ENCODE measurements at regions not wholly inside any gene's neighbourhood (a gene's known extent, or its start where the extent isn't known, plus 50 kb on each side); places are given as distances from the start of the nearest gene placed in this dataset.

DNA sequence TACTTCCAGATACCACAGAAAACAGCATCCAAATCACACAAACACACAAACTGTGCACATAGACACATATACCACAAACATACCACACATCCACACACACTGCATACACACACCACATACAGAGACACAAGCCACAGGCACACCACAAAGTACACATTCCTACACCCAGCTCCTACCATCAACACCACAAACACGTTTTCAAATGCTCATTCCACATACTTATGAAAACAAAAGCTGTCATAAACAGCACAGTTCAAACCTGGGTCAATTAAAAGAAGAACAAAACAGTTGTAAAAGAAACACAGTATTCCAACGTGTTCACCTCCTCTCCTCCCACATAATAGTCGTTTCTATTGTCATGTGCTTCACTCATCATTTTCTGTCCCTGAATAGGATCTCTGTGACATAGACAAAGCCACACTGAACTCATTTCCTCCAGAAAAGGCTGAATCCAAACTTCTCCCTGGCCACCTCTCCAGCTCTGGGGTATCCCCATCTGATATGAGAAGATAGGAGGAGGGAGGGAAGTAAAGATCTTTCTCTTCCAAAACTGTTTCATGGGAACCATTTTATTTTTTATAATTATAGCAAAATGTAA, 89.2 kb downstream of the CXCL12 start:
- no peak overlapping the region for H3K4me3 ChIP-seq (ENCODE audit: control insufficient read depth, low read depth, low read length)
- TF ChIP-seq, protein P1, sequence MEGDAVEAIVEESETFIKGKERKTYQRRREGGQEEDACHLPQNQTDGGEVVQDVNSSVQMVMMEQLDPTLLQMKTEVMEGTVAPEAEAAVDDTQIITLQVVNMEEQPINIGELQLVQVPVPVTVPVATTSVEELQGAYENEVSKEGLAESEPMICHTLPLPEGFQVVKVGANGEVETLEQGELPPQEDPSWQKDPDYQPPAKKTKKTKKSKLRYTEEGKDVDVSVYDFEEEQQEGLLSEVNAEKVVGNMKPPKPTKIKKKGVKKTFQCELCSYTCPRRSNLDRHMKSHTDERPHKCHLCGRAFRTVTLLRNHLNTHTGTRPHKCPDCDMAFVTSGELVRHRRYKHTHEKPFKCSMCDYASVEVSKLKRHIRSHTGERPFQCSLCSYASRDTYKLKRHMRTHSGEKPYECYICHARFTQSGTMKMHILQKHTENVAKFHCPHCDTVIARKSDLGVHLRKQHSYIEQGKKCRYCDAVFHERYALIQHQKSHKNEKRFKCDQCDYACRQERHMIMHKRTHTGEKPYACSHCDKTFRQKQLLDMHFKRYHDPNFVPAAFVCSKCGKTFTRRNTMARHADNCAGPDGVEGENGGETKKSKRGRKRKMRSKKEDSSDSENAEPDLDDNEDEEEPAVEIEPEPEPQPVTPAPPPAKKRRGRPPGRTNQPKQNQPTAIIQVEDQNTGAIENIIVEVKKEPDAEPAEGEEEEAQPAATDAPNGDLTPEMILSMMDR (IDR thresholded peaks at IDR 0.05; ENCODE audit: control insufficient read depth, insufficient read depth, low read depth, low read length, missing control alignments): no peak
- DNase-seq (ENCODE audit: low read depth): no peak

DNA sequence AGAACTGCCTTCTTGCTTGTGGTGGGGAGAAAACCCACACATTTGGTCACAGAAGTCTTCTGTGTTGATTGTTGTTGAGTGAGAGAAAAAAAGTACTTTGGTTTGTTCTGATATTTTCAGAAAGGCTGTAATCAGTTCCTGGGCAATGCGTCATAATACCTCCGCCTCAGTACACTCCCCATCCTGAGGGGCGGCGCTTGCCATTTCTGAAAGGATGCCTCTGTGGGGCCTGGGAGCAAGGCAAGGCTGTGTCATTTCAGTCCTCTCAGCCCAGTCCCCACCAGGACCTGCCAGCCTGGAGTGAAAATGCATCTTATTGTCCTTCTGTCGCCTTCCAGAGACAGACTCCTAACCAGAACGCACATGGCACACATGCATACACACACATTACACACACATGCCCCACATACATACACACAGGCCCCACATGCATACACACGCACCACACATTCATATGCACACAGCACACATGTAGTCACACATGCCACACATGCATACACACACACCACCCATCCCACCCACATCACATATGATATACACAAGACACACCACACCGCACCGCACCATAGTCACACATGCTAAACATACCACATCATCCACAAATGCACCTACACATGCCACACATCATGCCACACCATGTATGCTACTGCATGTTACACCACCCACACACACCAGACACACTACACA, 90.0 kb downstream of the CXCL12 start:
- DNase-seq (ENCODE audit: low read depth): no peak
- TF ChIP-seq, protein P1 (IDR thresholded peaks at IDR 0.05; ENCODE audit: control insufficient read depth, insufficient read depth, low read depth, low read length, missing control alignments): no peak
- no peak overlapping the region for H3K4me3 ChIP-seq (ENCODE audit: control insufficient read depth, low read depth, low read length)

DNA sequence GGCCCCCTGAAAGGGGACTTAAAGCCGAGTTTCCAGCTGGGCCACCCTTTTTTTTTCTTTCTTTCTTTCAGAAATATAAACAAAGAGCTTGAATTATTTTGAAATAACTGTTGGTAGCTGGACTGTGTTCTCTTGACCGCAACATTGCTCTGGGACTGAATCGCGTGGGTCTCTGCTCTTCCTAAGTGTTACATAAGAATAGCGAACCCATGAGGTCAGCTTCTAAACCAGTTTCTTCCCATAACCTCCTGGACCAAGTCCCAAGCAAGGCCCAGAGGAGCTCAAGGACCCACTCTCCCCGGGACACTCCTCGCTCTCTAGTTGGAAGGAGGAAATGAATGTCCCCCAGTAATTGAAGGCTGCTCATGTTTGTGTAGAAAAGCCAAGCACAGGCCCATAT, 91.1 kb downstream of the CXCL12 start:
- DNase-seq (ENCODE audit: low read depth): peak; percentile 52
- TF ChIP-seq, protein P1 (IDR thresholded peaks at IDR 0.05; ENCODE audit: control insufficient read depth, insufficient read depth, low read depth, low read length, missing control alignments): no peak
- no peak overlapping the region for H3K4me3 ChIP-seq (ENCODE audit: control insufficient read depth, low read depth, low read length)

DNA sequence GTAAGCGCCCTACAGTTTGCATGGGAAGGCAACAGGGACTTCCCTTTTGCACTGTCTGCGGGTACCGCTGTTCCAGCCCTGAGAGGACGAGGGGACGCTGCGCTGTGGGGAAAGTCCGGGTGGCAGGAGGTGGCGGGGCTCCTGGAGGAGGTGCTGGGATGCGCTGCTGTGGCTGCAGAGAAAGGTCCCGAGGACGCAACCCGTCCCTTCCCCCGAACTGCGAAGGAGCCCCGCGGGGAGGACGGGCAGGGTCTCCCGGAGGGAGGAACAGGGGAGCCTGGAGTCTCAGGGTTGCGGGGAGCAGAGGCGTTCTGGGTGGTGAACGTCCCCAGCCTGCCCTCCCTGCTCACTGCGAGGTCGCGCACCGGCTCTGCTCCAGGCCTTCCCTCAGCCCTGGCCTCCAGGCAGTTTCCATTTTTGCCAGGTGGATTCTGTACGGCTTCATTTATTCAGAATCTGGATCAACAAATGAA, 91.6 kb downstream of the CXCL12 start:
- DNase-seq (ENCODE audit: low read depth): no peak
- H3K4me3 ChIP-seq (ENCODE audit: control insufficient read depth, low read depth, low read length): no peak overlapping the region
- TF ChIP-seq, protein P1 (IDR thresholded peaks at IDR 0.05; ENCODE audit: control insufficient read depth, insufficient read depth, low read depth, low read length, missing control alignments): no peak

DNA sequence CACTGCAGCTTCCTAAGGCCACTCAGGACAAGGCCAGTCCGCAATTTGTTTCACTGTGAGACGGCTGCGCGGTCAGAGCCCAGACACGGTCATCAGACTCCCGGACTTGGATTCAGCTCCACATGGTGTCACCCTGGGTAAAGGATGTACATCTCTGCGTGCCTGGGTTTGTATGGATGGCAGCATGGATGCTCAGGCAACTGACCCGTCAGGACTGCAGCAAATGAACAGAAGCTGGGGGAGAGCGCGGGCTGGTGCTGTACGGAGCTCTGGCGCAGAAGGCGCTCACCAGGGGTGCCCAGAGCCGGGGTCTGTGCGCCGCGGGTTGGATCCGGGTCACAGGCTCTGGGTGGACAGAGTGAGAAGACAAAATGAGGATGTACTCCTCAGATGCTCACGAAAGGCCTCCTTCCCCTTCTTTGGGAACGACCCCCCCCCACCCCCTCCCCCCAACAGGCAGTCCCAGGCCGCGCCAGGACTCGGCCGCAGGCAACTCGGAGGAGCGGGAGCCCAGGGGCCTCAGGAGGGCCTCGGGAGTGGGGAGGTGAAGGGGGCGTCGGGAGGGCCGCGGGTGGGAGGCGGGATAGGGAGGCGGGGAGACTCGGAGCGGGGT, 92.4 kb downstream of the CXCL12 start:
- DNase-seq (ENCODE audit: low read depth): no peak

DNA sequence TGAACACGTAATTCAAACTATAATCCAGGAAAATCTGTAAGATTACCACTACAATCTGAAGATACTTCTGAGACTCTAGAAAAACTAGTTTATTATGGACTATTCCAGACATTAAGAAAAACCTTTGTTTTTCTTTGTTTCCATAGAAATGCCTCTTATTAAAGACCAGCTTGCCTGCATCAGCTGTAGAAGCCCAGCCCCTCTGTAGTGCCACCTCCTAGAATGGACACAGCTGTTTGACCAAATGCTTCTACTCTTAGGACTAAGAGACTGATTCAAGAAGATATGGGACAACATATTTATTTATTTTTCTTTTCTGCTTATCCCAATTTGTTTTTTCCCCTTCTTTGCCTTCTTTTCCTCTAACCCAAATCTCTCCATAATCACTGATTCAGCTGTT, 93.8 kb downstream of the CXCL12 start:
- no peak overlapping the region for H3K4me3 ChIP-seq (ENCODE audit: control insufficient read depth, low read depth, low read length)
- no peak for DNase-seq (ENCODE audit: low read depth)
- TF ChIP-seq, protein P1 (IDR thresholded peaks at IDR 0.05; ENCODE audit: control insufficient read depth, insufficient read depth, low read depth, low read length, missing control alignments): no peak

More for the DNA sequence above, 92.4 kb downstream of the CXCL12 start:
- H3K4me3 ChIP-seq (ENCODE audit: control insufficient read depth, low read depth, low read length): no peak overlapping the region
- TF ChIP-seq, protein P1 (IDR thresholded peaks at IDR 0.05; ENCODE audit: control insufficient read depth, insufficient read depth, low read depth, low read length, missing control alignments): no peak
